Upper lobe of left lung (tissue), 6 donors: ENCODE measurements at regions not wholly inside any gene's neighbourhood (a gene's known extent, or its start where the extent isn't known, plus 50 kb on each side); places are given as distances from the start of the nearest gene placed in this dataset.

ENCODE experiments used
- ATAC-seq, 2 donors: fragments of 200-7000 bp; cut with Tn5 transposase; one replicate each; pipeline ENCODE4 v1.9.1; 2022; ENCODE audit warnings: mild to moderate bottlenecking in 2 of 2, moderate library complexity in 2 of 2; ENCODE audit not compliant: low FRiP score in 2 of 2
- DNase-seq, 2 donors: peaks; one replicate each; pipeline ENCODE4 v3.0.0-alpha.2; 2019 to 2020
- H3K27ac ChIP-seq, 4 donors: fragments of 200-600 bp; sonication (generic); one replicate each; pipeline ENCODE4 v1.5.1; 2016 to 2019
- H3K27me3 ChIP-seq, 4 donors: fragments of 200-600 bp; sonication (generic); one replicate each; pipeline ENCODE4 v1.5.1; 2017 to 2019
- H3K36me3 ChIP-seq, 4 donors: fragments of 200-600 bp; sonication (generic); one replicate each; pipeline ENCODE4 v1.5.1; 2016 to 2019
- H3K4me1 ChIP-seq, 4 donors: fragments of 200-600 bp; sonication (generic); one replicate each; pipeline ENCODE4 v1.5.1; 2018 to 2019
- H3K4me3 ChIP-seq, 4 donors: fragments of 200-600 bp; sonication (generic); one replicate each; pipeline ENCODE4 v1.5.1; 2017 to 2019; ENCODE audit warnings: mild to moderate bottlenecking in 2 of 4, moderate library complexity in 1 of 4
- H3K9me3 ChIP-seq, 4 donors: fragments of 200-600 bp; sonication (generic); one replicate each; pipeline ENCODE4 v1.5.1; 2018 to 2019
- CTCF ChIP-seq, 6 experiments: fragments of 450-650 bp in 4 of 6; fragments of 200-600 bp in 2 of 6; sonication (generic) in 2 of 6; IDR thresholded peaks; one replicate each; pipeline ENCODE4 v1.5.1; 2016 to 2019; ENCODE audit warnings: antibody characterized with exemption in 6 of 6
- EP300 ChIP-seq, 4 donors: sonication (generic); formaldehyde crosslinking; IDR thresholded peaks; one replicate each; pipeline ENCODE4 v1.5.1; 2017; ENCODE audit warnings: antibody characterized with exemption in 4 of 4, control low read depth in 2 of 4
- POLR2A ChIP-seq, 4 donors: fragments of 450-650 bp; IDR thresholded peaks; one replicate each; pipeline ENCODE4 v1.5.1; 2016 to 2017; ENCODE audit warnings: antibody characterized with exemption in 4 of 4, mild to moderate bottlenecking in 2 of 4
- POLR2AphosphoS5 ChIP-seq, 2 donors: sonication (generic); formaldehyde crosslinking; IDR thresholded peaks; one replicate each; pipeline ENCODE4 v1.5.1; 2017; ENCODE audit warnings: antibody characterized with exemption in 2 of 2
- WGBS, 2 donors: methylation state at CpG; one replicate each; pipeline ENCODE4 v1.1.5; 2017 to 2018; 5-methylcytosine and 5-hydroxymethylcytosine counted together
- donor health status: DM: no; HTN: no; CAD: no; lungs with moderate emphysema.
- donor health status: DM: no; HTN: yes; CAD: no; lungs with severe emphysema.

GRCh38 chr17:77068915-77069314, 71.9 kb upstream of the SEC14L1 start:
- 80 to 84% methylated on average over 2 of the region's 2 CpGs for WGBS, 2 donors
- TF ChIP-seq POLR2A (IDR thresholded peaks at IDR 0.05) (no peak), POLR2AphosphoS5 (IDR thresholded peaks at IDR 0.05) (no peak), EP300 (IDR thresholded peaks at IDR 0.05) (no peak), CTCF (IDR thresholded peaks at IDR 0.05) (no peak)
- no peak for ATAC-seq
- Histone ChIP-seq H3K27me3 (no peaks in the 10 kb centered on the region), H3K4me1 (no peaks in the 10 kb centered on the region), H3K9me3 (no peaks in the 10 kb centered on the region), H3K27ac (no peak overlapping the region), H3K36me3 (no peaks in the 10 kb centered on the region), H3K4me3 (no peak overlapping the region)
- no peak for DNase-seq

GRCh38 chr17:77070888-77071279, 69.9 kb upstream of the SEC14L1 start:
- TF ChIP-seq POLR2AphosphoS5 (IDR thresholded peaks at IDR 0.05) (no peak), CTCF (IDR thresholded peaks at IDR 0.05) (no peak), POLR2A (IDR thresholded peaks at IDR 0.05) (no peak), EP300 (IDR thresholded peaks at IDR 0.05) (no peak)
- H3K36me3 ChIP-seq, result no peaks in the 10 kb centered on the region
- H3K27me3 ChIP-seq, result no peaks in the 10 kb centered on the region
- DNase-seq, result no peak
- no peaks in the 10 kb centered on the region for H3K9me3 ChIP-seq
- ATAC-seq, result no peak
- H3K27ac ChIP-seq, result no peak overlapping the region
- H3K4me1 ChIP-seq, result no peaks in the 10 kb centered on the region
- no peak overlapping the region for H3K4me3 ChIP-seq
- 76 to 81% methylated on average over 6 of the region's 6 CpGs for WGBS, 2 donors

GRCh38 chr17:77071925-77072490, 68.8 kb upstream of the SEC14L1 start:
- no peaks in the 10 kb centered on the region for H3K9me3 ChIP-seq
- H3K36me3 ChIP-seq, result no peaks in the 10 kb centered on the region
- H3K4me3 ChIP-seq, result no peak overlapping the region
- H3K27ac ChIP-seq, result no peak overlapping the region
- ATAC-seq (no peak), DNase-seq (no peak)
- no peaks in the 10 kb centered on the region for H3K4me1 ChIP-seq
- H3K27me3 ChIP-seq, result no peaks in the 10 kb centered on the region
- no peak for TF ChIP-seq EP300 (IDR thresholded peaks at IDR 0.05)
- no peak for TF ChIP-seq POLR2A (IDR thresholded peaks at IDR 0.05)
- TF ChIP-seq POLR2AphosphoS5 (IDR thresholded peaks at IDR 0.05), result no peak
- no peak for TF ChIP-seq CTCF (IDR thresholded peaks at IDR 0.05)

- H3K4me3 ChIP-seq, result no peak overlapping the region
- H3K27ac ChIP-seq, result no peak overlapping the region
- no peaks in the 10 kb centered on the region for H3K9me3 ChIP-seq
- no peaks in the 10 kb centered on the region for H3K4me1 ChIP-seq
- no peaks in the 10 kb centered on the region for H3K36me3 ChIP-seq
- WGBS, 2 donors, result 71 to 82% methylated on average over 3 to 4 of the region's 4 CpGs
- no peak for DNase-seq
- no peaks in the 10 kb centered on the region for H3K27me3 ChIP-seq
- TF ChIP-seq POLR2AphosphoS5 (IDR thresholded peaks at IDR 0.05) (no peak), CTCF (IDR thresholded peaks at IDR 0.05) (no peak), EP300 (IDR thresholded peaks at IDR 0.05) (no peak), POLR2A (IDR thresholded peaks at IDR 0.05) (no peak)
- no peak for ATAC-seq
These were observed 68.1 kb upstream of the SEC14L1 start for GRCh38 chr17:77072670-77073069.

- no peak for DNase-seq
- Histone ChIP-seq H3K36me3 (no peaks in the 10 kb centered on the region), H3K27me3 (no peaks in the 10 kb centered on the region), H3K4me3 (no peak overlapping the region), H3K9me3 (no peaks in the 10 kb centered on the region), H3K27ac (no peak overlapping the region), H3K4me1 (no peaks in the 10 kb centered on the region)
- ATAC-seq, result no peak
- WGBS, 2 donors, result 80 to 86% methylated on average over 12 of the region's 12 CpGs
- no peak for TF ChIP-seq POLR2A (IDR thresholded peaks at IDR 0.05)
These were observed 66.1 kb upstream of the SEC14L1 start for GRCh38 chr17:77074681-77075080.
